ENCODE measurements at regions not wholly inside any gene's neighbourhood (a gene's known extent, or its start where the extent isn't known, plus 50 kb on each side); places are given as distances from the start of the nearest gene placed in this dataset.

- H3K9me1 ChIP-seq (ENCODE audit: control insufficient read depth, insufficient read depth, low read length), result no peaks in the 10 kb centered on the region
- no peak overlapping the region for H3K4me2 ChIP-seq (ENCODE audit: insufficient read depth, low read length)
- in situ Hi-C loops (cut with MboI) (no loop called here), intact Hi-C loops (cut with micrococcal nuclease) (no loop called here)
- CTCF ChIA-PET (ENCODE audit: low intra/inter-chr PET ratio), result no interaction called here
- no peak overlapping the region for H2AFZ ChIP-seq (ENCODE audit: low read depth, low read length)
- no peaks in the 10 kb centered on the region for H3K36me3 ChIP-seq (ENCODE audit: control insufficient read depth, insufficient read depth, low read length)
- no peaks in the 10 kb centered on the region for H3K79me2 ChIP-seq (ENCODE audit: control insufficient read depth, insufficient read depth, low read length)
- H4K20me1 ChIP-seq (replicated peaks; ENCODE audit: control insufficient read depth, insufficient read depth, low read length), result no peaks in the 10 kb centered on the region
- H3K4me1 ChIP-seq (replicated peaks in 1 of 2; ENCODE audit: control insufficient read depth in 2 of 2, insufficient read depth in 2 of 2, low read length in 2 of 2), result no peaks in the 10 kb centered on the region; a peak in 2 of 5 replicates
- POLR2A ChIA-PET, result interaction anchor here (0.6 to 1.2 kb wide), 2 partner anchors 13 to 14 kb away, joined by 3 read pairs; no protein-coding TSS in a partner anchor
- BruUV-seq (replicated peaks), result no TSS peak
- ATAC-seq (no peak), DNase-seq (ENCODE audit: extremely low read depth in 1 of 4, low spot score in 3 of 4) (no peak), FAIRE-seq (no peak)
- WGBS (ENCODE audit: insufficient coverage, low coverage, missing lambda C conversion rate), result 32% methylated on average over 4 of the region's 4 CpGs
- H3K27ac ChIP-seq (ENCODE audit: extremely low read depth, low read depth, low read length), result no peak overlapping the region
- peaks cover 0 to 3% of the 10 kb centered on the region in 2 experiments; a peak in 1 of 5 replicates for H3K27me3 ChIP-seq (ENCODE audit: control insufficient read depth in 2 of 2, insufficient read depth in 2 of 2, low read length in 2 of 2)
- TF ChIP-seq KDM2B (CRISPR knock-in tag; IDR thresholded peaks at IDR 0.05) (no peak), RAD51 (IDR thresholded peaks at IDR 0.05; ENCODE audit: borderline replicate concordance, low read depth) (no peak), ZNF124 (CRISPR knock-in tag; IDR thresholded peaks at IDR 0.05) (no peak), ZBTB12 (CRISPR knock-in tag; IDR thresholded peaks at IDR 0.05) (no peak), ZFX (CRISPR knock-in tag; IDR thresholded peaks at IDR 0.05) (no peak), RCOR1 (IDR thresholded peaks at IDR 0.05; ENCODE audit: borderline replicate concordance in 1 of 2, low read depth in 2 of 2, low read length in 2 of 2) (no peak), ZNF76 (CRISPR knock-in tag; IDR thresholded peaks at IDR 0.05; ENCODE audit: borderline replicate concordance) (no peak), RBFOX2 (IDR thresholded peaks at IDR 0.05; ENCODE audit: low read depth, low read length) (no peak), ILF3 (IDR thresholded peaks at IDR 0.05; ENCODE audit: borderline replicate concordance) (no peak), ETV1 (tag; conservative IDR thresholded peaks at IDR 0.05; ENCODE audit: low read depth) (no peak), ZNF165 (CRISPR knock-in tag; IDR thresholded peaks at IDR 0.05; ENCODE audit: borderline replicate concordance) (no peak)
- TF ChIP-seq, protein P1, sequence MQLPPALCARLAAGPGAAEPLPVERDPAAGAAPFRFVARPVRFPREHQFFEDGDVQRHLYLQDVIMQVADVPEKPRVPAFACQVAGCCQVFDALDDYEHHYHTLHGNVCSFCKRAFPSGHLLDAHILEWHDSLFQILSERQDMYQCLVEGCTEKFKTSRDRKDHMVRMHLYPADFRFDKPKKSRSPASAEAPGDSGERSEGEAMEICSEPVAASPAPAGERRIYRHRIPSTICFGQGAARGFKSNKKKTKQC (CRISPR knock-in tag; IDR thresholded peaks at IDR 0.05), result no peak
- no peak overlapping the region for H3K4me3 ChIP-seq
- H3K9ac ChIP-seq (ENCODE audit: insufficient read depth in 1 of 2, low read depth in 2 of 2, low read length in 2 of 2), result no peak overlapping the region
- H3K9me3 ChIP-seq (replicated peaks; ENCODE audit: control insufficient read depth, insufficient read depth, low read depth, low read length), result no peaks in the 10 kb centered on the region
Measured at GRCh38 chr21:15208786-15209185, 144.0 kb upstream of the NRIP1 start.
